HG03521 (cell line): ENCODE measurements at regions not wholly inside any gene's neighbourhood (a gene's known extent, or its start where the extent isn't known, plus 50 kb on each side); places are given as distances from the start of the nearest gene placed in this dataset.

Experiments
- ATAC-seq: cut with Tn5 transposase; IDR thresholded peaks from one replicate; pipeline ENCODE4 v1.9.1; 2021; ENCODE audit warnings: mild to moderate bottlenecking, moderate library complexity; ENCODE audit not compliant: unreplicated experiment

- no peak for ATAC-seq
Measured at GRCh38 chr9:79001012-79001411, 570.8 kb upstream of the TLE4 start.

- ATAC-seq: no peak
Measured at GRCh38 chr9:79003514-79003913, 568.3 kb upstream of the TLE4 start.

- no peak for ATAC-seq
Measured at GRCh38 chr9:79004032-79004431, 567.7 kb upstream of the TLE4 start.

GRCh38 chr9:79006546-79006945 is 565.2 kb upstream of the TLE4 start:
- ATAC-seq: no peak

GRCh38 chr9:79007701-79008483 is 563.9 kb upstream of the TLE4 start:
- ATAC-seq: peak; percentile 93

- no peak for ATAC-seq
Measured at GRCh38 chr9:79008916-79009315, 562.8 kb upstream of the TLE4 start.

GRCh38 chr9:79011461-79011860 is 560.3 kb upstream of the TLE4 start:
- ATAC-seq: no peak

GRCh38 chr9:79012561-79012960 is 559.2 kb upstream of the TLE4 start:
- ATAC-seq: no peak

- no peak for ATAC-seq
Measured at GRCh38 chr9:79013715-79014610, 557.8 kb upstream of the TLE4 start.

- no peak for ATAC-seq
Measured at GRCh38 chr9:79014929-79015699, 556.7 kb upstream of the TLE4 start.

- no peak for ATAC-seq
Measured at GRCh38 chr9:79015951-79016350, 555.8 kb upstream of the TLE4 start.

GRCh38 chr9:79020276-79020675 is 551.5 kb upstream of the TLE4 start:
- ATAC-seq: no peak

GRCh38 chr9:79021084-79021483 is 550.7 kb upstream of the TLE4 start:
- ATAC-seq: no peak

- no peak for ATAC-seq
Measured at GRCh38 chr9:79023134-79023580, 548.6 kb upstream of the TLE4 start.

GRCh38 chr9:79026316-79026715 is 545.4 kb upstream of the TLE4 start:
- no peak for ATAC-seq

- no peak for ATAC-seq
Measured at GRCh38 chr9:79028101-79028500, 543.7 kb upstream of the TLE4 start.

- no peak for ATAC-seq
Measured at GRCh38 chr9:79034583-79034982, 537.2 kb upstream of the TLE4 start.

GRCh38 chr9:79037338-79037737 is 534.4 kb upstream of the TLE4 start:
- no peak for ATAC-seq

- no peak for ATAC-seq
Measured at GRCh38 chr9:79040671-79041070, 531.1 kb upstream of the TLE4 start.

GRCh38 chr9:79041266-79041665 is 530.5 kb upstream of the TLE4 start:
- ATAC-seq: no peak

- no peak for ATAC-seq
Measured at GRCh38 chr9:79043916-79044315, 527.8 kb upstream of the TLE4 start.
